Smooth muscle cell (in vitro differentiated cells): ENCODE measurements at regions not wholly inside any gene's neighbourhood (a gene's known extent, or its start where the extent isn't known, plus 50 kb on each side); places are given as distances from the start of the nearest gene placed in this dataset.

Experiments used
- DNase-seq: peaks from one replicate; lab custom pipeline; 2025; ENCODE audit not compliant: unreplicated experiment; lab: John Stamatoyannopoulos, UW
- H2AFZ ChIP-seq: fragments of 200-600 bp; sonication (generic); 2 replicates; pipeline ENCODE4 v1.6.0; 2016; ENCODE audit warnings: antibody characterized with exemption, low read depth, mild to moderate bottlenecking
- H3F3A ChIP-seq: fragments of 200-600 bp; sonication (generic); 2 replicates; pipeline ENCODE4 v1.6.0; 2017; ENCODE audit warnings: antibody characterized with exemption, low read depth
- H3K27ac ChIP-seq: fragments of 200-600 bp; sonication (generic); 2 replicates; pipeline ENCODE4 v1.5.1; 2016; ENCODE audit warnings: low read depth, mild to moderate bottlenecking
- H3K27me3 ChIP-seq: fragments of 200-600 bp; sonication (generic); 2 replicates; pipeline ENCODE4 v1.6.1; 2016; ENCODE audit warnings: low read depth, mild to moderate bottlenecking
- H3K36me3 ChIP-seq: fragments of 200-600 bp; sonication (generic); 2 replicates; pipeline ENCODE4 v1.5.1; 2016; ENCODE audit warnings: low read depth
- H3K4me1 ChIP-seq: fragments of 200-600 bp; sonication (generic); 2 replicates; pipeline ENCODE4 v1.5.1; 2016; ENCODE audit warnings: low read depth
- H3K4me2 ChIP-seq: fragments of 200-600 bp; sonication (generic); 2 replicates; pipeline ENCODE4 v1.6.0; 2016; ENCODE audit warnings: mild to moderate bottlenecking
- H3K4me3 ChIP-seq: fragments of 200-600 bp; sonication (generic); 2 replicates; pipeline ENCODE4 v1.5.1; 2016; ENCODE audit warnings: mild to moderate bottlenecking
- H3K79me2 ChIP-seq: fragments of 200-600 bp; sonication (generic); 2 replicates; pipeline ENCODE4 v1.6.0; 2016; ENCODE audit warnings: low read depth, mild to moderate bottlenecking
- H3K9ac ChIP-seq: fragments of 200-600 bp; sonication (generic); 2 replicates; pipeline ENCODE4 v1.6.0; 2016; ENCODE audit warnings: low read depth
- H3K9me3 ChIP-seq: fragments of 200-600 bp; sonication (generic); replicated peaks from 2 replicates; pipeline ENCODE4 v1.5.1; 2016; ENCODE audit warnings: low read depth
- H4K20me1 ChIP-seq: fragments of 200-600 bp; sonication (generic); 2 replicates; pipeline ENCODE4 v1.6.0; 2016; ENCODE audit warnings: low read depth
- CTCF ChIP-seq: fragments of 200-600 bp; sonication (generic); IDR thresholded peaks from 2 replicates; pipeline ENCODE4 v1.5.1; 2017; ENCODE audit warnings: borderline replicate concordance, mild to moderate bottlenecking, antibody characterized with exemption; ENCODE audit not compliant: insufficient read depth, poor library complexity, severe bottlenecking
- WGBS: methylation state at CpG from one replicate; pipeline ENCODE4 v1.1.7; 2016; ENCODE audit warnings: low lambda C conversion rate; 5-methylcytosine and 5-hydroxymethylcytosine counted together

GRCh38 chr9:134969156-134970045 is 51.7 kb upstream of the FCN1 start:
- Histone ChIP-seq H3K4me3 (no peak overlapping the region), H3K4me1 (peaks cover 13% of the 10 kb centered on the region), H3K27me3 (peaks cover 32% of the 10 kb centered on the region), H3F3A (no peaks in the 10 kb centered on the region), H3K9ac (no peak overlapping the region), H2AFZ (no peak overlapping the region), H3K9me3 (no peaks in the 10 kb centered on the region), H4K20me1 (no peaks in the 10 kb centered on the region), H3K27ac (no peak overlapping the region), H3K79me2 (no peaks in the 10 kb centered on the region), H3K36me3 (no peaks in the 10 kb centered on the region), H3K4me2 (no peak overlapping the region)
- TF ChIP-seq CTCF: no peak
- WGBS: 91% methylated on average over 15 of the region's 15 CpGs
- no peak for DNase-seq

GRCh38 chr9:134970198-134970597 is 52.5 kb upstream of the FCN1 start:
- no peaks in the 10 kb centered on the region for H3K9me3 ChIP-seq
- H4K20me1 ChIP-seq: no peaks in the 10 kb centered on the region
- peaks cover 13% of the 10 kb centered on the region for H3K4me1 ChIP-seq
- H3K27me3 ChIP-seq: peaks cover 40% of the 10 kb centered on the region
- no peaks in the 10 kb centered on the region for H3F3A ChIP-seq
- 93% methylated on average over 6 of the region's 6 CpGs for WGBS
- H3K4me3 ChIP-seq: no peak overlapping the region
- no peak overlapping the region for H3K4me2 ChIP-seq
- H3K27ac ChIP-seq: no peak overlapping the region
- H3K36me3 ChIP-seq: no peaks in the 10 kb centered on the region
- DNase-seq: no peak
- no peak for TF ChIP-seq CTCF
- H2AFZ ChIP-seq: no peak overlapping the region
- no peak overlapping the region for H3K9ac ChIP-seq
- H3K79me2 ChIP-seq: no peaks in the 10 kb centered on the region

GRCh38 chr9:134970719-134971118 is 53.0 kb upstream of the FCN1 start:
- H3K27me3 ChIP-seq: peaks cover 45% of the 10 kb centered on the region
- H4K20me1 ChIP-seq: no peaks in the 10 kb centered on the region
- H3K36me3 ChIP-seq: no peaks in the 10 kb centered on the region
- no peak overlapping the region for H3K9ac ChIP-seq
- H3K27ac ChIP-seq: no peak overlapping the region
- no peak overlapping the region for H2AFZ ChIP-seq
- 90% methylated on average over 7 of the region's 7 CpGs for WGBS
- no peaks in the 10 kb centered on the region for H3F3A ChIP-seq
- H3K4me3 ChIP-seq: no peak overlapping the region
- no peak for DNase-seq
- no peak for TF ChIP-seq CTCF
- H3K9me3 ChIP-seq: no peaks in the 10 kb centered on the region
- no peak overlapping the region for H3K4me2 ChIP-seq
- no peaks in the 10 kb centered on the region for H3K79me2 ChIP-seq
- H3K4me1 ChIP-seq: peaks cover 13% of the 10 kb centered on the region

GRCh38 chr9:134971196-134971595 is 53.5 kb upstream of the FCN1 start:
- Histone ChIP-seq H3K4me1 (peaks cover 13% of the 10 kb centered on the region), H3K79me2 (no peaks in the 10 kb centered on the region), H3K27me3 (peaks cover 46% of the 10 kb centered on the region), H3K9ac (no peak overlapping the region), H3F3A (no peaks in the 10 kb centered on the region), H3K9me3 (no peaks in the 10 kb centered on the region), H2AFZ (no peak overlapping the region), H3K4me3 (no peak overlapping the region), H3K4me2 (no peak overlapping the region), H3K27ac (no peak overlapping the region), H4K20me1 (no peaks in the 10 kb centered on the region), H3K36me3 (no peaks in the 10 kb centered on the region)
- no peak for TF ChIP-seq CTCF
- no peak for DNase-seq
- 92% methylated on average over 7 of the region's 7 CpGs for WGBS
